ENCODE measurements at regions not wholly inside any gene's neighbourhood (a gene's known extent, or its start where the extent isn't known, plus 50 kb on each side); places are given as distances from the start of the nearest gene placed in this dataset.
"Not testable (repeated sequence)": the region's sequence is repeated elsewhere in the genome, so short reads cannot be mapped to it uniquely, and the experiment has no call there.

- Mint-ChIP-seq H3K36me3 (no peaks in the 10 kb centered on the region), H3K27me3 (peaks cover 5% of the 10 kb centered on the region), H3K4me3 (no peak overlapping the region), H3K4me1 (peaks cover 8% of the 10 kb centered on the region), H3K9me3 (no peaks in the 10 kb centered on the region), H3K27ac (no peak overlapping the region)
- no peak for DNase-seq
- CTCF ChIA-PET: interaction anchor here (1.9 kb wide), 1 partner anchor 164 kb away, joined by 5 read pairs; no protein-coding TSS in a partner anchor
Measured at GRCh38 chr3:188979669-188980310, 192.0 kb upstream of the TPRG1 start.

- Mint-ChIP-seq H3K9me3 (no peaks in the 10 kb centered on the region), H3K36me3 (no peaks in the 10 kb centered on the region), H3K27ac (no peak overlapping the region), H3K27me3 (peaks cover 10% of the 10 kb centered on the region), H3K4me1 (no peaks in the 10 kb centered on the region), H3K4me3 (no peak overlapping the region)
- CTCF ChIA-PET: no interaction called here
- DNase-seq: no peak
Measured at GRCh38 chr3:188993181-188993580, 178.6 kb upstream of the TPRG1 start.

- no peak overlapping the region for H3K4me3 Mint-ChIP-seq
- CTCF ChIA-PET: no interaction called here
- no peaks in the 10 kb centered on the region for H3K4me1 Mint-ChIP-seq
- no peak overlapping the region for H3K27ac Mint-ChIP-seq
- no peaks in the 10 kb centered on the region for H3K36me3 Mint-ChIP-seq
- DNase-seq: no peak
- no peaks in the 10 kb centered on the region for H3K9me3 Mint-ChIP-seq
- H3K27me3 Mint-ChIP-seq: no peaks in the 10 kb centered on the region
Measured at GRCh38 chr3:189001559-189001958, 170.2 kb upstream of the TPRG1 start.

- H3K27ac Mint-ChIP-seq: no peak overlapping the region
- H3K36me3 Mint-ChIP-seq: no peaks in the 10 kb centered on the region
- no peak for DNase-seq
- no peaks in the 10 kb centered on the region for H3K27me3 Mint-ChIP-seq
- no peaks in the 10 kb centered on the region for H3K4me1 Mint-ChIP-seq
- H3K4me3 Mint-ChIP-seq: no peak overlapping the region
- H3K9me3 Mint-ChIP-seq: no peaks in the 10 kb centered on the region
- CTCF ChIA-PET: no interaction called here
Measured at GRCh38 chr3:189003410-189003809, 168.4 kb upstream of the TPRG1 start.

GRCh38 chr3:189013224-189013888 is 158.4 kb upstream of the TPRG1 start:
- Mint-ChIP-seq H3K27me3 (peaks cover 4% of the 10 kb centered on the region), H3K9me3 (peaks cover 37% of the 10 kb centered on the region), H3K4me3 (no peak overlapping the region), H3K36me3 (peaks cover 31% of the 10 kb centered on the region), H3K4me1 (peaks cover 29% of the 10 kb centered on the region), H3K27ac (peak overlapping the region; percentile 67)
- DNase-seq: no peak
- CTCF ChIA-PET: interaction anchor here (0.6 to 1.3 kb wide), 4 partner anchors 28 to 117 kb away, joined by 3 to 7 read pairs (median 3); no protein-coding TSS in a partner anchor

- no peak overlapping the region for H3K27ac Mint-ChIP-seq
- no peak overlapping the region for H3K4me3 Mint-ChIP-seq
- peaks cover 29% of the 10 kb centered on the region for H3K4me1 Mint-ChIP-seq
- H3K36me3 Mint-ChIP-seq: peaks cover 31% of the 10 kb centered on the region
- peaks cover 37% of the 10 kb centered on the region for H3K9me3 Mint-ChIP-seq
- H3K27me3 Mint-ChIP-seq: peaks cover 4% of the 10 kb centered on the region
- no peak for DNase-seq
- CTCF ChIA-PET: no interaction called here
Measured at GRCh38 chr3:189014526-189014925, 157.2 kb upstream of the TPRG1 start.

GRCh38 chr3:189022576-189023466 is 148.9 kb upstream of the TPRG1 start:
- H3K27ac Mint-ChIP-seq, H3K4me1 Mint-ChIP-seq, CTCF ChIA-PET, H3K4me3 Mint-ChIP-seq, H3K9me3 Mint-ChIP-seq, H3K36me3 Mint-ChIP-seq: not testable (repeated sequence)
- H3K27me3 Mint-ChIP-seq: peaks cover 24% of the 10 kb centered on the region
- DNase-seq: peak; percentile 28

- H3K27me3 Mint-ChIP-seq: peaks cover 30% of the 10 kb centered on the region
- H3K27ac Mint-ChIP-seq: no peak overlapping the region
- no peaks in the 10 kb centered on the region for H3K4me1 Mint-ChIP-seq
- CTCF ChIA-PET: interaction anchor here (1.2 kb wide), 1 partner anchor 14 kb away, joined by 3 read pairs; no protein-coding TSS in a partner anchor
- no peak for DNase-seq
- no peak overlapping the region for H3K4me3 Mint-ChIP-seq
- peaks cover 13% of the 10 kb centered on the region for H3K9me3 Mint-ChIP-seq
- H3K36me3 Mint-ChIP-seq: no peaks in the 10 kb centered on the region
Measured at GRCh38 chr3:189025866-189026265, 145.9 kb upstream of the TPRG1 start.

- Mint-ChIP-seq H3K27ac (no peak overlapping the region), H3K4me3 (no peak overlapping the region), H3K27me3 (peaks cover 30% of the 10 kb centered on the region), H3K4me1 (no peaks in the 10 kb centered on the region), H3K9me3 (peaks cover 13% of the 10 kb centered on the region), H3K36me3 (no peaks in the 10 kb centered on the region)
- DNase-seq: no peak
- CTCF ChIA-PET: no interaction called here
Measured at GRCh38 chr3:189027626-189028155, 144.1 kb upstream of the TPRG1 start.

GRCh38 chr3:189038773-189039745 is 132.7 kb upstream of the TPRG1 start:
- Mint-ChIP-seq H3K27me3 (no peaks in the 10 kb centered on the region), H3K27ac (peak overlapping the region; percentile 83), H3K4me3 (no peak overlapping the region), H3K4me1 (peaks cover 43% of the 10 kb centered on the region), H3K9me3 (peaks cover 4% of the 10 kb centered on the region), H3K36me3 (peaks cover 2% of the 10 kb centered on the region)
- no peak for DNase-seq
- CTCF ChIA-PET: interaction anchor here (0.7 to 6.2 kb wide), 12 partner anchors 8 to 1300 kb away, joined by 3 to 71 read pairs (median 4); no protein-coding TSS in a partner anchor

- peaks cover 2% of the 10 kb centered on the region for H3K36me3 Mint-ChIP-seq
- peaks cover 4% of the 10 kb centered on the region for H3K9me3 Mint-ChIP-seq
Measured at GRCh38 chr3:189040656-189041335, 131.0 kb upstream of the TPRG1 start.

GRCh38 chr3:189041482-189042090 is 130.2 kb upstream of the TPRG1 start:
- CTCF ChIA-PET: interaction anchor here (0.6 to 6.2 kb wide), 42 partner anchors 8 to 1311 kb away, joined by 3 to 71 read pairs (median 4); partner anchors contain the start of gene BCL6
- DNase-seq: peak; percentile 86
- Mint-ChIP-seq H3K4me3 (no peak overlapping the region), H3K4me1 (peaks cover 47% of the 10 kb centered on the region), H3K9me3 (peaks cover 4% of the 10 kb centered on the region), H3K27me3 (no peaks in the 10 kb centered on the region), H3K36me3 (peaks cover 2% of the 10 kb centered on the region), H3K27ac (peak overlapping the region; percentile 35)

More at GRCh38 chr3:189040656-189041335, 131.0 kb upstream of the TPRG1 start:
- Mint-ChIP-seq H3K27me3 (no peaks in the 10 kb centered on the region), H3K4me3 (no peak overlapping the region), H3K27ac (no peak overlapping the region), H3K4me1 (peaks cover 45% of the 10 kb centered on the region)
- no peak for DNase-seq
- CTCF ChIA-PET: interaction anchor here (0.5 to 6.2 kb wide), 32 partner anchors 10 to 1301 kb away, joined by 3 to 71 read pairs (median 4); partner anchors contain the start of gene BCL6

Measured in activated naive CD4-positive, alpha-beta T cell treated with anti-CD3 and anti-CD28 coated beads, Interleukin-2, amount 10 ng/mL, durations not matched to agents 7 days and 5 days (primary cell).